ENCODE measurements at regions not wholly inside any gene's neighbourhood (a gene's known extent, or its start where the extent isn't known, plus 50 kb on each side); places are given as distances from the start of the nearest gene placed in this dataset.

DNA sequence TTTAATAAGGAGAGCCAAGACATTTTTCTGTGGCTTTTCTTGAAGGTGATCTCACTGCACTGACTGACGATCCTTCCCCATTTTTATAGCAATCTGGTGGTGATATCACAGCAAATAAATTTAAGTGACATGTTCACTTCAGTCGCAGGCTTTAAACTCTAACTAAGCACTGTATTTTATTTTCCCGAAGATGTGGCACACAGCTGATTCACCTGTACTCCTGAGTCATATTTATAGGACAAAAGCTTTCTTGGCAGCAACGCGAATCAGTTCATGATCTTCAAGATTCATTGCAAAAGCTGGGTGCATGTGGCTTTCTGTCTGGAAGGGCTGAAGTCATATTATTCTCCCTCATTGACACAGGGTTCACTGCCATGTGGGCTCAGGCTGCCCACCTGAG, 79.8 kb upstream of the TUNAR start:
- no peak for TF ChIP-seq ZNF274 (IDR thresholded peaks at IDR 0.05; ENCODE audit: low read depth, low read length)
- no peak for TF ChIP-seq YY1 (IDR thresholded peaks at IDR 0.05; ENCODE audit: insufficient read depth, insufficient read length)

Measured in NT2/D1 (cell line).